Stomach (tissue), 8 donors: ENCODE measurements at regions not wholly inside any gene's neighbourhood (a gene's known extent, or its start where the extent isn't known, plus 50 kb on each side); places are given as distances from the start of the nearest gene placed in this dataset.

Experiments used
- DNase-seq, 2 donors: peaks; one replicate each; pipeline versions ENCODE4 v3.0.0 to v3.0.0-alpha.2; 2013 to 2019
- H3K27ac ChIP-seq, 5 donors: fragments of 200-600 bp in 4 of 5; sonication (generic) in 4 of 5; one replicate each; pipeline ENCODE4 v1.5.1; 2013 to 2019; ENCODE audit warnings: mild to moderate bottlenecking in 1 of 5, moderate library complexity in 1 of 5
- H3K27me3 ChIP-seq, 3 donors: fragments of 200-600 bp; sonication (generic); one replicate each; pipeline ENCODE4 v1.5.1; 2017 to 2019; ENCODE audit warnings: mixed run types in 1 of 3
- H3K36me3 ChIP-seq, 4 donors: fragments of 200-600 bp; sonication (generic); 1 replicate in 3 of 4; 2 replicates in 1 of 4; pipeline ENCODE4 v1.5.1; 2016 to 2019
- H3K4me1 ChIP-seq, 4 donors: fragments of 200-600 bp; sonication (generic); one replicate each; pipeline ENCODE4 v1.5.1; 2016 to 2019
- H3K4me3 ChIP-seq, 4 donors: fragments of 200-600 bp; sonication (generic) in 3 of 4; one replicate each; pipeline ENCODE4 v1.5.1; 2016 to 2019; ENCODE audit warnings: mild to moderate bottlenecking in 1 of 4
- H3K9me3 ChIP-seq, 4 donors: fragments of 200-600 bp; sonication (generic); one replicate each; pipeline ENCODE4 v1.5.1; 2016 to 2019
- CTCF ChIP-seq, 7 experiments: fragments of 450-650 bp in 4 of 7; fragments of 200-600 bp in 3 of 7; sonication (generic) in 3 of 7; IDR thresholded peaks; one replicate each; pipeline ENCODE4 v1.5.1; 2016 to 2019; ENCODE audit warnings: antibody characterized with exemption in 7 of 7, control low read depth in 2 of 7, mild to moderate bottlenecking in 1 of 7
- EP300 ChIP-seq: sonication (generic); formaldehyde crosslinking; IDR thresholded peaks from one replicate; pipeline ENCODE4 v1.6.1; 2017; ENCODE audit warnings: antibody characterized with exemption
- POLR2A ChIP-seq, 4 donors: fragments of 450-650 bp; IDR thresholded peaks; one replicate each; pipeline ENCODE4 v1.6.1; 2016; ENCODE audit warnings: antibody characterized with exemption in 4 of 4, control low read depth in 2 of 4, mild to moderate bottlenecking in 1 of 4, moderate library complexity in 1 of 4
- POLR2AphosphoS5 ChIP-seq, 3 donors: sonication (generic); formaldehyde crosslinking; IDR thresholded peaks; one replicate each; pipeline ENCODE4 v1.6.1; 2016; ENCODE audit warnings: antibody characterized with exemption in 3 of 3
- WGBS, 5 donors: extraction: QIAGEN DNeasy Blood & Tissue Kit in 3 of 5; methylation state at CpG; one replicate each; pipeline versions ENCODE4 v1.1.5 to v1.1.7; 2013 to 2018; 5-methylcytosine and 5-hydroxymethylcytosine counted together
- intact Hi-C: fragments of 100-400 bp; cut with DNase I; formaldehyde crosslinking; loops from one replicate; pipeline ENCODE4 v1.15.1; 2023; ENCODE audit warnings: low total_unique reads
- donor health status: healthy with polysubstance abuse.
- donor health status: Bipolar disorder and iron deficiency.
- donor health status: healthy.

- WGBS, 5 donors: 75 to 80% (median 75%) methylated on average over 1 of the region's 1 CpG
- no peak overlapping the region for H3K4me3 ChIP-seq
- DNase-seq: no peak
- H3K9me3 ChIP-seq: no peaks in the 10 kb centered on the region
- no peak overlapping the region for H3K27ac ChIP-seq
- no peaks in the 10 kb centered on the region for H3K4me1 ChIP-seq
- TF ChIP-seq POLR2AphosphoS5 (IDR thresholded peaks at IDR 0.05) (no peak), POLR2A (IDR thresholded peaks at IDR 0.05) (no peak), CTCF (IDR thresholded peaks at IDR 0.05) (no peak), EP300 (no peak)
- H3K27me3 ChIP-seq: no peaks in the 10 kb centered on the region
- H3K36me3 ChIP-seq: no peaks in the 10 kb centered on the region
- intact Hi-C loops: no loop called here
These were observed 581.6 kb downstream of the HAO1 start for GRCh38 chr20:7358670-7359069.

- DNase-seq: no peak
- no peaks in the 10 kb centered on the region for H3K4me1 ChIP-seq
- WGBS, 5 donors: 85 to 92% (median 88%) methylated on average over 3 of the region's 3 CpGs
- H3K4me3 ChIP-seq: no peak overlapping the region
- TF ChIP-seq POLR2A (IDR thresholded peaks at IDR 0.05): no peak
- no peak for TF ChIP-seq EP300
- no peak for TF ChIP-seq POLR2AphosphoS5 (IDR thresholded peaks at IDR 0.05)
- no peak for TF ChIP-seq CTCF (IDR thresholded peaks at IDR 0.05)
- intact Hi-C loops: no loop called here
- no peaks in the 10 kb centered on the region for H3K9me3 ChIP-seq
- no peaks in the 10 kb centered on the region for H3K36me3 ChIP-seq
- H3K27me3 ChIP-seq: no peaks in the 10 kb centered on the region
- no peak overlapping the region for H3K27ac ChIP-seq
These were observed 580.5 kb downstream of the HAO1 start for GRCh38 chr20:7359739-7360138.

GRCh38 chr20:7361321-7361720, 578.9 kb downstream of the HAO1 start:
- Histone ChIP-seq H3K9me3 (no peaks in the 10 kb centered on the region), H3K27ac (no peak overlapping the region), H3K4me1 (no peaks in the 10 kb centered on the region), H3K4me3 (no peak overlapping the region), H3K36me3 (no peaks in the 10 kb centered on the region), H3K27me3 (no peaks in the 10 kb centered on the region)
- no peak for DNase-seq
- no peak for TF ChIP-seq CTCF (IDR thresholded peaks at IDR 0.05)
- TF ChIP-seq POLR2AphosphoS5 (IDR thresholded peaks at IDR 0.05): no peak
- TF ChIP-seq POLR2A (IDR thresholded peaks at IDR 0.05): no peak
- no peak for TF ChIP-seq EP300
- 17 to 42% (median 27%) methylated on average over 3 of the region's 3 CpGs for WGBS, 5 donors
- intact Hi-C loops: no loop called here

GRCh38 chr20:7361931-7362330, 578.3 kb downstream of the HAO1 start:
- no peaks in the 10 kb centered on the region for H3K36me3 ChIP-seq
- H3K9me3 ChIP-seq: no peaks in the 10 kb centered on the region
- no peak overlapping the region for H3K27ac ChIP-seq
- DNase-seq: no peak
- no peak overlapping the region for H3K4me3 ChIP-seq
- TF ChIP-seq CTCF (IDR thresholded peaks at IDR 0.05) (no peak), EP300 (no peak), POLR2AphosphoS5 (IDR thresholded peaks at IDR 0.05) (no peak), POLR2A (IDR thresholded peaks at IDR 0.05) (no peak)
- H3K27me3 ChIP-seq: no peaks in the 10 kb centered on the region
- no peaks in the 10 kb centered on the region for H3K4me1 ChIP-seq
- WGBS, 5 donors: 70 to 84% (median 76%) methylated on average over 3 of the region's 3 CpGs
- intact Hi-C loops: no loop called here
